AG09309 (cell line): ENCODE measurements at regions not wholly inside any gene's neighbourhood (a gene's known extent, or its start where the extent isn't known, plus 50 kb on each side); places are given as distances from the start of the nearest gene placed in this dataset.

ENCODE experiments used
- DNase-seq: peaks from one replicate; pipeline ENCODE4 v3.0.0-alpha.2; 2010; ENCODE audit warnings: low read depth
- H3K4me3 ChIP-seq: 2 replicates; pipeline ENCODE4 v1.5.1; 2011; ENCODE audit warnings: mild to moderate bottlenecking, low read depth, low read length, moderate library complexity; ENCODE audit not compliant: control insufficient read depth
- CTCF ChIP-seq: IDR thresholded peaks from 2 replicates; pipeline ENCODE4 v1.5.1; 2011; ENCODE audit warnings: mild to moderate bottlenecking, low read depth, low read length, inconsistent platforms; ENCODE audit not compliant: insufficient read depth, control insufficient read depth; ENCODE audit errors: missing control alignments

GRCh38 chr2:19261061-19261460, 97.4 kb downstream of the OSR1 start:
- no peak for DNase-seq
- H3K4me3 ChIP-seq: no peak overlapping the region
- no peak for TF ChIP-seq CTCF

GRCh38 chr2:19256121-19256601, 102.3 kb downstream of the OSR1 start:
- DNase-seq: peak; percentile 92

GRCh38 chr2:19255481-19255880, 102.9 kb downstream of the OSR1 start:
- TF ChIP-seq CTCF: no peak
- no peak overlapping the region for H3K4me3 ChIP-seq
- DNase-seq: no peak

More at GRCh38 chr2:19256121-19256601, 102.3 kb downstream of the OSR1 start:
- no peak for TF ChIP-seq CTCF
- no peak overlapping the region for H3K4me3 ChIP-seq

GRCh38 chr2:19251554-19251953, 106.9 kb downstream of the OSR1 start:
- TF ChIP-seq CTCF: no peak
- no peak overlapping the region for H3K4me3 ChIP-seq
- no peak for DNase-seq

GRCh38 chr2:19250906-19251305, 107.5 kb downstream of the OSR1 start:
- no peak overlapping the region for H3K4me3 ChIP-seq
- no peak for TF ChIP-seq CTCF
- DNase-seq: no peak

GRCh38 chr2:19247186-19247585, 111.2 kb downstream of the OSR1 start:
- TF ChIP-seq CTCF: no peak
- DNase-seq: no peak
- H3K4me3 ChIP-seq: no peak overlapping the region

- DNase-seq: no peak
- no peak for TF ChIP-seq CTCF
- no peak overlapping the region for H3K4me3 ChIP-seq
Observed at GRCh38 chr2:19246496-19246895, 111.9 kb downstream of the OSR1 start.
